GM12891 (cell line): ENCODE measurements at regions not wholly inside any gene's neighbourhood (a gene's known extent, or its start where the extent isn't known, plus 50 kb on each side); places are given as distances from the start of the nearest gene placed in this dataset.

Source experiments
- DNase-seq: peaks from one replicate; pipeline ENCODE4 v3.0.0; 2011; ENCODE audit warnings: low spot score; ENCODE audit not compliant: insufficient read length
- FAIRE-seq: peaks from 2 replicates; lab custom pipeline; 2011; peaks lifted over from hg19 to GRCh38; lab: Jason Lieb, UNC
- PAX5 ChIP-seq: IDR thresholded peaks from 2 replicates; pipeline ENCODE4 v1.6.1; 2011; ENCODE audit warnings: low read length, moderate library complexity, mild to moderate bottlenecking; ENCODE audit not compliant: insufficient read depth, severe bottlenecking
- POLR2A ChIP-seq: IDR thresholded peaks from 2 replicates; pipeline ENCODE4 v1.6.1; 2011; ENCODE audit warnings: low read depth, low read length, control low read depth
- POLR2AphosphoS5 ChIP-seq: IDR thresholded peaks from 2 replicates; pipeline ENCODE4 v1.6.1; 2011; ENCODE audit warnings: low read depth, low read length, control low read depth
- POU2F2 ChIP-seq: IDR thresholded peaks from 2 replicates; pipeline ENCODE4 v1.6.1; 2011; ENCODE audit warnings: low read depth, mild to moderate bottlenecking, control low read depth, low read length, moderate library complexity
- SPI1 ChIP-seq: IDR thresholded peaks from 2 replicates; pipeline ENCODE4 v1.6.1; 2011; ENCODE audit warnings: low read depth, low read length, control low read depth
- TAF1 ChIP-seq: IDR thresholded peaks from 2 replicates; pipeline ENCODE4 v1.6.1; 2011; ENCODE audit warnings: low read depth, low read length, control low read depth

- no peak for DNase-seq
- FAIRE-seq, result no peak
- TF ChIP-seq TAF1, result no peak
- TF ChIP-seq POLR2A, result no peak
- no peak for TF ChIP-seq POLR2AphosphoS5
- TF ChIP-seq PAX5, result no peak
- no peak for TF ChIP-seq SPI1
- TF ChIP-seq POU2F2, result no peak
These were observed 128.4 kb upstream of the IGF1R start for GRCh38 chr15:98519767-98520550.

GRCh38 chr15:98522127-98522526 is 126.2 kb upstream of the IGF1R start:
- no peak for FAIRE-seq
- TF ChIP-seq TAF1, result no peak
- DNase-seq, result no peak

GRCh38 chr15:98523912-98524662 is 124.3 kb upstream of the IGF1R start:
- no peak for DNase-seq
- FAIRE-seq, result no peak
- TF ChIP-seq POLR2AphosphoS5 (no peak), POLR2A (no peak), TAF1 (no peak), SPI1 (no peak), PAX5 (no peak), POU2F2 (no peak)

- TF ChIP-seq POLR2AphosphoS5 (no peak), TAF1 (no peak), PAX5 (no peak), POU2F2 (no peak), SPI1 (no peak), POLR2A (no peak)
- FAIRE-seq, result no peak
- DNase-seq, result no peak
These were observed 123.3 kb upstream of the IGF1R start for GRCh38 chr15:98524838-98525660.

- DNase-seq, result no peak
- FAIRE-seq, result no peak
- no peak for TF ChIP-seq POLR2AphosphoS5
- no peak for TF ChIP-seq POLR2A
- no peak for TF ChIP-seq TAF1
- no peak for TF ChIP-seq SPI1
- no peak for TF ChIP-seq PAX5
- no peak for TF ChIP-seq POU2F2
These were observed 122.7 kb upstream of the IGF1R start for GRCh38 chr15:98525661-98526001.

- DNase-seq (no peak), FAIRE-seq (no peak)
- TF ChIP-seq PAX5, result no peak
- TF ChIP-seq TAF1, result no peak
- TF ChIP-seq SPI1, result no peak
- TF ChIP-seq POLR2AphosphoS5, result no peak
- TF ChIP-seq POLR2A, result no peak
- TF ChIP-seq POU2F2, result no peak
These were observed 122.2 kb upstream of the IGF1R start for GRCh38 chr15:98526094-98526493.

- DNase-seq (no peak), FAIRE-seq (no peak)
- TF ChIP-seq POLR2A (no peak), PAX5 (no peak), POU2F2 (no peak), POLR2AphosphoS5 (no peak), TAF1 (no peak), SPI1 (no peak)
These were observed 120.2 kb upstream of the IGF1R start for GRCh38 chr15:98528046-98528725.

- DNase-seq (no peak), FAIRE-seq (no peak)
- no peak for TF ChIP-seq TAF1
- no peak for TF ChIP-seq PAX5
- no peak for TF ChIP-seq POU2F2
- TF ChIP-seq SPI1, result no peak
- TF ChIP-seq POLR2AphosphoS5, result no peak
- TF ChIP-seq POLR2A, result no peak
These were observed 118.9 kb upstream of the IGF1R start for GRCh38 chr15:98529205-98530145.
